ENCODE measurements at regions not wholly inside any gene's neighbourhood (a gene's known extent, or its start where the extent isn't known, plus 50 kb on each side); places are given as distances from the start of the nearest gene placed in this dataset.

DNA sequence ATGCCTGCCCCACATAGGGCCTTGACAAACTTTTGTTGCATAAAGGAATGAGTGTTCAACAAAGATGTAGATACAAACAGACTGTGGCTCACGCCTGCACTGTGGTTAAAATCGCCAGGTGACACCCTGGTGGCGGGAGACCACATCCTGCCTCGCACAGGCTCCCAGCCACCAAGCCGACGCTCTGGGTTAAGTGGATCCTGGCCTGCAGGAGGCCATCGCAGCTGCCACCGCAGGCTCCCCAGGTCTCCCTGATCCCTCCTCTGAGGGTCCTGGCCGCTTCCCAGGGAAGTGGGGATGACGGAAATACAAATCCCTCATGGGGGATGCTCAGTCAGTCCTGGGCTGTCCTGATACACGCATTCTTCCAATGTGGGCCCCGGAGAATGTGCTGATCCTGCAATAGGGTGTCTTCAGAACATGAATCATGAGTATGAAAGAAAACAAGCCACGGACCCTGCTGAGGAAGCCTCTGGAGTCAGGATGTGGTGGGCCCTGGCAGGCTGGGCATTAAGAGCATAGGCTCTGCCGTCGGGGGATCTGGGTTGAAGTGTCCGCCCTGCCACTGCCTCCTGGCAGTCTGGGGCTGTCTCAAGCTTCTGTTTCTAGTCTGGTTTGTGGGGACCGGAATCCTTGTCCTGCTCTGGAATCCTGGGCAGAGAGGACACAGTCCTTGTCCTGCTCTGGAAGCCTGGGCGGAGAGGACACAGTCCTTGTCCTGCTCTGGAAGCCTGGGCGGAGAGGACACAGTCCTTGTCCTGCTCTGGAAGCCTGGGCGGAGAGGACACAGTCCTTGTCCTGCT, 53.5 kb upstream of the BEGAIN start:
- TF ChIP-seq YY1 (IDR thresholded peaks at IDR 0.05; ENCODE audit: insufficient read depth, insufficient read length) = no peak
- TF ChIP-seq ZNF274 (IDR thresholded peaks at IDR 0.05; ENCODE audit: low read depth, low read length) = no peak
